ENCODE measurements at regions not wholly inside any gene's neighbourhood (a gene's known extent, or its start where the extent isn't known, plus 50 kb on each side); places are given as distances from the start of the nearest gene placed in this dataset.

GRCh38 chr21:25387665-25388064, 219.6 kb downstream of the MRPL39 start:
- Mint-ChIP-seq H3K4me1 (ENCODE audit: low read depth) (no peaks in the 10 kb centered on the region), H3K9me3 (ENCODE audit: low read depth) (no peaks in the 10 kb centered on the region), H3K4me3 (ENCODE audit: unreplicated experiment) (no peak overlapping the region), H3K27me3 (ENCODE audit: low read depth) (peaks cover 16% of the 10 kb centered on the region), H3K36me3 (ENCODE audit: low read depth) (no peaks in the 10 kb centered on the region), H3K27ac (ENCODE audit: unreplicated experiment) (no peak overlapping the region)
- TF ChIP-seq, protein P1, sequence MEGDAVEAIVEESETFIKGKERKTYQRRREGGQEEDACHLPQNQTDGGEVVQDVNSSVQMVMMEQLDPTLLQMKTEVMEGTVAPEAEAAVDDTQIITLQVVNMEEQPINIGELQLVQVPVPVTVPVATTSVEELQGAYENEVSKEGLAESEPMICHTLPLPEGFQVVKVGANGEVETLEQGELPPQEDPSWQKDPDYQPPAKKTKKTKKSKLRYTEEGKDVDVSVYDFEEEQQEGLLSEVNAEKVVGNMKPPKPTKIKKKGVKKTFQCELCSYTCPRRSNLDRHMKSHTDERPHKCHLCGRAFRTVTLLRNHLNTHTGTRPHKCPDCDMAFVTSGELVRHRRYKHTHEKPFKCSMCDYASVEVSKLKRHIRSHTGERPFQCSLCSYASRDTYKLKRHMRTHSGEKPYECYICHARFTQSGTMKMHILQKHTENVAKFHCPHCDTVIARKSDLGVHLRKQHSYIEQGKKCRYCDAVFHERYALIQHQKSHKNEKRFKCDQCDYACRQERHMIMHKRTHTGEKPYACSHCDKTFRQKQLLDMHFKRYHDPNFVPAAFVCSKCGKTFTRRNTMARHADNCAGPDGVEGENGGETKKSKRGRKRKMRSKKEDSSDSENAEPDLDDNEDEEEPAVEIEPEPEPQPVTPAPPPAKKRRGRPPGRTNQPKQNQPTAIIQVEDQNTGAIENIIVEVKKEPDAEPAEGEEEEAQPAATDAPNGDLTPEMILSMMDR (IDR thresholded peaks at IDR 0.05) = no peak
- DNase-seq (ENCODE audit: low spot score) = no peak

- Mint-ChIP-seq H3K36me3 (ENCODE audit: low read depth) (no peaks in the 10 kb centered on the region), H3K27ac (ENCODE audit: unreplicated experiment) (no peak overlapping the region), H3K4me1 (ENCODE audit: low read depth) (no peaks in the 10 kb centered on the region), H3K9me3 (ENCODE audit: low read depth) (no peaks in the 10 kb centered on the region), H3K27me3 (ENCODE audit: low read depth) (peaks cover 14% of the 10 kb centered on the region), H3K4me3 (ENCODE audit: unreplicated experiment) (no peak overlapping the region)
- TF ChIP-seq, protein P1 (IDR thresholded peaks at IDR 0.05) = peak; percentile 93
- DNase-seq (ENCODE audit: low spot score) = no peak
Observed at GRCh38 chr21:25385911-25386474, 221.3 kb downstream of the MRPL39 start.

GRCh38 chr21:25385341-25385740, 221.9 kb downstream of the MRPL39 start:
- H3K4me1 Mint-ChIP-seq (ENCODE audit: low read depth) = no peaks in the 10 kb centered on the region
- no peak for DNase-seq (ENCODE audit: low spot score)
- no peaks in the 10 kb centered on the region for H3K9me3 Mint-ChIP-seq (ENCODE audit: low read depth)
- TF ChIP-seq, protein P1 (IDR thresholded peaks at IDR 0.05) = no peak
- no peaks in the 10 kb centered on the region for H3K36me3 Mint-ChIP-seq (ENCODE audit: low read depth)
- H3K27me3 Mint-ChIP-seq (ENCODE audit: low read depth) = peaks cover 12% of the 10 kb centered on the region
- H3K27ac Mint-ChIP-seq (ENCODE audit: unreplicated experiment) = no peak overlapping the region
- H3K4me3 Mint-ChIP-seq (ENCODE audit: unreplicated experiment) = no peak overlapping the region

- Mint-ChIP-seq H3K27ac (ENCODE audit: unreplicated experiment) (no peak overlapping the region), H3K9me3 (ENCODE audit: low read depth) (no peaks in the 10 kb centered on the region), H3K36me3 (ENCODE audit: low read depth) (no peaks in the 10 kb centered on the region), H3K27me3 (ENCODE audit: low read depth) (peaks cover 12% of the 10 kb centered on the region), H3K4me1 (ENCODE audit: low read depth) (no peaks in the 10 kb centered on the region), H3K4me3 (ENCODE audit: unreplicated experiment) (no peak overlapping the region)
- TF ChIP-seq, protein P1 (IDR thresholded peaks at IDR 0.05) = no peak
- DNase-seq (ENCODE audit: low spot score) = no peak
Observed at GRCh38 chr21:25384782-25385181, 222.5 kb downstream of the MRPL39 start.

- TF ChIP-seq, protein P1 (IDR thresholded peaks at IDR 0.05) = no peak
- peaks cover under 1% of the 10 kb centered on the region for H3K9me3 Mint-ChIP-seq (ENCODE audit: low read depth)
- no peak overlapping the region for H3K27ac Mint-ChIP-seq (ENCODE audit: unreplicated experiment)
- no peaks in the 10 kb centered on the region for H3K36me3 Mint-ChIP-seq (ENCODE audit: low read depth)
- no peak overlapping the region for H3K4me3 Mint-ChIP-seq (ENCODE audit: unreplicated experiment)
- DNase-seq (ENCODE audit: low spot score) = no peak
- H3K4me1 Mint-ChIP-seq (ENCODE audit: low read depth) = no peaks in the 10 kb centered on the region
- H3K27me3 Mint-ChIP-seq (ENCODE audit: low read depth) = peaks cover 8% of the 10 kb centered on the region
Observed at GRCh38 chr21:25383545-25383944, 223.7 kb downstream of the MRPL39 start.

Measured in chondrocyte (in vitro differentiated cells).